C4-2B (cell line): ENCODE measurements at regions not wholly inside any gene's neighbourhood (a gene's known extent, or its start where the extent isn't known, plus 50 kb on each side); places are given as distances from the start of the nearest gene placed in this dataset.

Source experiments
- CTCF ChIP-seq: fragments of 450-650 bp; conservative IDR thresholded peaks from 2 replicates; pipeline ENCODE4 v1.5.1; 2017; ENCODE audit warnings: mild to moderate bottlenecking
- ZFX ChIP-seq: fragments of 450-650 bp; IDR thresholded peaks from 2 replicates; pipeline ENCODE4 v1.6.1; 2017

DNA sequence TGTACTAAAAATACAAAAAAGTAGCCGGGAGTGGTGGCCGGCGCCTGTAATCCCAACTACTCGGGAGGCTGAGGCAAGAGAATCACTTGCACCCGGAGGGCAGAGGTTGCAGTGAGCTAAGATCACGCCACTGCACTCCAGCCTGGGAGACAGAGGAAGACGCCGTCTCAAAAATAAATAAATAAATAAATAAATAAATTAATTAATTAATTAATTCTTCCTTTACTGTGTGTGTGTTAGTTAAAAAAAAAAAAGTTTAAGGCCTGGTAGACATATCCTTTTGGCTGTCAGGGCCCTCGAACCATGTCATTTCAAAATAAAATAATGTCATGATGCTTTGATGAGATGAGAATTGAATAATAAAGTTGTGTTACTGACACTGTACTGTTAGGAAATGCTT, 81.3 kb downstream of the ZNF467 start:
- TF ChIP-seq CTCF (no peak), ZFX (no peak)
